Right lobe of liver (tissue), 4 donors: ENCODE measurements at regions not wholly inside any gene's neighbourhood (a gene's known extent, or its start where the extent isn't known, plus 50 kb on each side); places are given as distances from the start of the nearest gene placed in this dataset.

Experiments used
- CTCF ChIP-seq, 4 donors: fragments of 200-600 bp in 3 of 4; fragments of 450-650 bp in 1 of 4; IDR thresholded peaks; one replicate each; pipeline versions ENCODE4 v1.5.1 to v1.8.0; 2016 to 2022; ENCODE audit warnings: antibody characterized with exemption in 4 of 4, mild to moderate bottlenecking in 2 of 4
- POLR2A ChIP-seq: fragments of 450-650 bp; IDR thresholded peaks from one replicate; pipeline ENCODE4 v1.6.1; 2017; ENCODE audit warnings: antibody characterized with exemption, mild to moderate bottlenecking
- donor health status: DM: no; HTN: no; CAD: no.
- donor health status: DM: no; HTN: no; CAD: no.
- donor health status: DM: no; HTN: yes; CAD: no.

- TF ChIP-seq CTCF (IDR thresholded peaks at IDR 0.05) (no peak), POLR2A (no peak)
These were observed 473.8 kb upstream of the PKN2 start for GRCh38 chr1:88210103-88210787.
